Ishikawa (cell line): ENCODE measurements at regions not wholly inside any gene's neighbourhood (a gene's known extent, or its start where the extent isn't known, plus 50 kb on each side); places are given as distances from the start of the nearest gene placed in this dataset.

Source experiments
- EP300 ChIP-seq: IDR thresholded peaks from 2 replicates; pipeline ENCODE4 v1.6.1; 2012; ENCODE audit warnings: borderline replicate concordance
- NFIC ChIP-seq: IDR thresholded peaks from 2 replicates; pipeline ENCODE4 v1.6.1; 2012
- RAD21 ChIP-seq: IDR thresholded peaks from 2 replicates; pipeline ENCODE4 v1.6.1; 2012; ENCODE audit warnings: low read depth
- TEAD4 ChIP-seq: IDR thresholded peaks from 2 replicates; pipeline ENCODE4 v1.6.1; 2012
- YY1 ChIP-seq: IDR thresholded peaks from 2 replicates; pipeline ENCODE4 v1.6.1; 2012; ENCODE audit warnings: low read depth
- TF ChIP-seq, protein P1 (sequence below): IDR thresholded peaks from 2 replicates; pipeline ENCODE4 v1.6.1; 2012; ENCODE audit warnings: low read depth, mild to moderate bottlenecking

DNA sequence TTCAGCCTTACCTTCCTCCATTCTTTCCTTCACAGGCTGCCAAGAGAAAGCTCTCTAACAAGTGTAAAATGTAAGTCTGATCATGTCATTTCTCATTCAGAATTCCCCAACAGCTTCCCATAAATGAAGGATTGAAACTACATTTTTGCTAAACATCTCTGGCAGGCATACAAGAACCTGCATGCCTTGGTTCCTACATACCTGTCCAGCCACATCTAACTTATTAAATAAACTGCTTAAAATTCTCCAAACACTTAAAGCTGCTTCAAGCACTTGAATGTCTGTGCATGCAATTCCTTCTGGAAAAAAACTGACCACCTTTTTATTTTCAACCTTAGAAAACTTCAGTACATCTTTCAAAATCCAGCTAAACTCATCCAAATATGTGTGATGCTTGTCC lies 84.4 kb upstream of the DCN start:
- TF ChIP-seq RAD21 = no peak
- TF ChIP-seq EP300 = no peak
- TF ChIP-seq, protein P1, sequence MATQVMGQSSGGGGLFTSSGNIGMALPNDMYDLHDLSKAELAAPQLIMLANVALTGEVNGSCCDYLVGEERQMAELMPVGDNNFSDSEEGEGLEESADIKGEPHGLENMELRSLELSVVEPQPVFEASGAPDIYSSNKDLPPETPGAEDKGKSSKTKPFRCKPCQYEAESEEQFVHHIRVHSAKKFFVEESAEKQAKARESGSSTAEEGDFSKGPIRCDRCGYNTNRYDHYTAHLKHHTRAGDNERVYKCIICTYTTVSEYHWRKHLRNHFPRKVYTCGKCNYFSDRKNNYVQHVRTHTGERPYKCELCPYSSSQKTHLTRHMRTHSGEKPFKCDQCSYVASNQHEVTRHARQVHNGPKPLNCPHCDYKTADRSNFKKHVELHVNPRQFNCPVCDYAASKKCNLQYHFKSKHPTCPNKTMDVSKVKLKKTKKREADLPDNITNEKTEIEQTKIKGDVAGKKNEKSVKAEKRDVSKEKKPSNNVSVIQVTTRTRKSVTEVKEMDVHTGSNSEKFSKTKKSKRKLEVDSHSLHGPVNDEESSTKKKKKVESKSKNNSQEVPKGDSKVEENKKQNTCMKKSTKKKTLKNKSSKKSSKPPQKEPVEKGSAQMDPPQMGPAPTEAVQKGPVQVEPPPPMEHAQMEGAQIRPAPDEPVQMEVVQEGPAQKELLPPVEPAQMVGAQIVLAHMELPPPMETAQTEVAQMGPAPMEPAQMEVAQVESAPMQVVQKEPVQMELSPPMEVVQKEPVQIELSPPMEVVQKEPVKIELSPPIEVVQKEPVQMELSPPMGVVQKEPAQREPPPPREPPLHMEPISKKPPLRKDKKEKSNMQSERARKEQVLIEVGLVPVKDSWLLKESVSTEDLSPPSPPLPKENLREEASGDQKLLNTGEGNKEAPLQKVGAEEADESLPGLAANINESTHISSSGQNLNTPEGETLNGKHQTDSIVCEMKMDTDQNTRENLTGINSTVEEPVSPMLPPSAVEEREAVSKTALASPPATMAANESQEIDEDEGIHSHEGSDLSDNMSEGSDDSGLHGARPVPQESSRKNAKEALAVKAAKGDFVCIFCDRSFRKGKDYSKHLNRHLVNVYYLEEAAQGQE = no peak
- TF ChIP-seq TEAD4 = no peak
- no peak for TF ChIP-seq NFIC
- no peak for TF ChIP-seq YY1
